Stimulated activated CD8-positive, alpha-beta memory T cell treated with anti-CD3 and anti-CD28 coated beads, Interleukin-2, amount 100 ng/mL, for 1 hour (primary cell): ENCODE measurements at regions not wholly inside any gene's neighbourhood (a gene's known extent, or its start where the extent isn't known, plus 50 kb on each side); places are given as distances from the start of the nearest gene placed in this dataset.
"Not testable (repeated sequence)": the region's sequence is repeated elsewhere in the genome, so short reads cannot be mapped to it uniquely, and the experiment has no call there.

ENCODE experiments used
- DNase-seq, 2 donors: peaks; one replicate each; pipeline ENCODE4 v3.0.0-alpha.2; 2020; ENCODE audit warnings: low read depth in 2 of 2

- no peak for DNase-seq
These were observed 765.7 kb upstream of the IGFBP7 start for GRCh38 chr4:57875829-57876392.

DNA sequence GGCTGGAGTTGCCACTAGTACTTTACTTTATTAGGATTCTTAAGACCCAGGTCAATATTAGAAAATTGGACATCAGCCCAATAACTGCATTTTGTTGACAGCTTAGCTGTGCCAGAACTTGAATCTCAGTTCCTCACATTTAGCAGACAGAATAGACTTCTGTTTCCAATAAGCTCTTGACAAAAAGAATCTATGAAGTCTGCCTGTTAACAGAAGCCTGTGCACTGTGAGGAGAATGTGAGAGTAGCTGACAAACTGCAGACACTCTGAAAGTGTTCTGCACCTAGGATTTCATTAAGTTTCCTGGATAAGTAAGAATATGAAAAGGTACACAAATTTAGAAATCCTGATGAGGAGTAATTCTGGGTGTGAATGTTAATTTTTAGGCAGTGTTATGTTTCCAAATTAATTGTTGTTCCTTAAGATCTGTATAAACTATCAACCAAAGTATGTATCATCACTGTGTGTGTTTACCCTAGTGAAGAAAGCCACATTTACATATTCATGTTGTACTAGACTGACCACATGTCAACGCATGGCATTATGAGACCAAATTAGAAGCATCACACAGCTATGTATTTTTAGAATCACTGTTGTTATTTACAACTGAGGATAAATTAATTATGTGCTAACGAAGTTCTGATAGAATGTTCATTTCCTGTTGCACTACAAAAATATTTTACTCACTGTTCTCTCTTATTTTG lies 756.4 kb upstream of the IGFBP7 start:
- no peak for DNase-seq

- DNase-seq, result no peak
These were observed 755.1 kb upstream of the IGFBP7 start for GRCh38 chr4:57865264-57865663.

- no peak for DNase-seq
These were observed 744.6 kb upstream of the IGFBP7 start for GRCh38 chr4:57854748-57855147.

GRCh38 chr4:57850141-57850540 lies 740.0 kb upstream of the IGFBP7 start:
- no peak for DNase-seq

DNA sequence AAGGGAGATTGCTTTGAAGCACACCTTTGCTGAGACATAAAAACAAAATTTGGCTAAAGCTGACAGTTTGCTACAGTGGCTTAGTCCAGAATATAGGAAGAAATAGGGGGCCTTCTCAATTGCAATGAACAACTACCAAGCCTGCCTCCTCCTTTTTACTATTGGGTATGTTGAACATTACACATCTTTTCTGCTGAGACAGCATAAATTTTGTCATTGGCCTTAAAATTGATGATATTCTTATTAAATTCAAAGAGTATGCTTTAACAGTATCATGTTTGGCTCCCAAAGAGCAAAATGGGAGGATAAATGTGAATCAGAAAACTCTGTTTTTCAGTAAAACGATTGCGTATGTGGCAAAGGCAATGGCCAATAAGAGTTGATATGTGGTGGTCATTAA lies 721.9 kb upstream of the IGFBP7 start:
- DNase-seq, result no peak

DNA sequence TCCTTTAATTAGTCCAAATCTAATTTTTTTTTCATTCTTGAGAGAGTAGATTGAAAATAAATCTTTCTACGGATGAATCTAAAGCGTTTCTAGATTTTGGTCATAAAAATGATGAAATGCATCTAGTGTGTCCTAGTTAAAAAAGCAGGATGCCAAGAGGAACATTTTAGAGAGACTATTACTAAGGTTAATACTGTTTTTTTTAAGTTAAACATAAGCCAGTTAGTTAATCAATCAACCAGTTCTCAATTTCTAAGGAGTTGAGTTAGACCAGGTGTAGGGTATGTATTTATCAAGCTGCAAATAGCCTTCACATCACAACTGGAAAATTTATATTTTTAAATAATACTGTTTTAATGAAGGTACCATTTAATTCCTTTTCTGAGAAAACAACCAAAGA lies 679.5 kb upstream of the IGFBP7 start:
- DNase-seq, result no peak

GRCh38 chr4:57777876-57778275 lies 667.7 kb upstream of the IGFBP7 start:
- no peak for DNase-seq

- DNase-seq, result no peak
These were observed 664.5 kb upstream of the IGFBP7 start for GRCh38 chr4:57774681-57775080.

GRCh38 chr4:57774171-57774570 lies 664.0 kb upstream of the IGFBP7 start:
- DNase-seq, result no peak

GRCh38 chr4:57766341-57766740 lies 656.2 kb upstream of the IGFBP7 start:
- DNase-seq, result no peak

- no peak for DNase-seq
These were observed 654.7 kb upstream of the IGFBP7 start for GRCh38 chr4:57764856-57765255.

- no peak for DNase-seq
These were observed 652.9 kb upstream of the IGFBP7 start for GRCh38 chr4:57763070-57763469.

GRCh38 chr4:57740625-57741190 lies 630.5 kb upstream of the IGFBP7 start:
- no peak for DNase-seq

GRCh38 chr4:57736781-57737180 lies 626.6 kb upstream of the IGFBP7 start:
- DNase-seq, result no peak

GRCh38 chr4:57734104-57734670 lies 624.0 kb upstream of the IGFBP7 start:
- DNase-seq, result no peak

DNA sequence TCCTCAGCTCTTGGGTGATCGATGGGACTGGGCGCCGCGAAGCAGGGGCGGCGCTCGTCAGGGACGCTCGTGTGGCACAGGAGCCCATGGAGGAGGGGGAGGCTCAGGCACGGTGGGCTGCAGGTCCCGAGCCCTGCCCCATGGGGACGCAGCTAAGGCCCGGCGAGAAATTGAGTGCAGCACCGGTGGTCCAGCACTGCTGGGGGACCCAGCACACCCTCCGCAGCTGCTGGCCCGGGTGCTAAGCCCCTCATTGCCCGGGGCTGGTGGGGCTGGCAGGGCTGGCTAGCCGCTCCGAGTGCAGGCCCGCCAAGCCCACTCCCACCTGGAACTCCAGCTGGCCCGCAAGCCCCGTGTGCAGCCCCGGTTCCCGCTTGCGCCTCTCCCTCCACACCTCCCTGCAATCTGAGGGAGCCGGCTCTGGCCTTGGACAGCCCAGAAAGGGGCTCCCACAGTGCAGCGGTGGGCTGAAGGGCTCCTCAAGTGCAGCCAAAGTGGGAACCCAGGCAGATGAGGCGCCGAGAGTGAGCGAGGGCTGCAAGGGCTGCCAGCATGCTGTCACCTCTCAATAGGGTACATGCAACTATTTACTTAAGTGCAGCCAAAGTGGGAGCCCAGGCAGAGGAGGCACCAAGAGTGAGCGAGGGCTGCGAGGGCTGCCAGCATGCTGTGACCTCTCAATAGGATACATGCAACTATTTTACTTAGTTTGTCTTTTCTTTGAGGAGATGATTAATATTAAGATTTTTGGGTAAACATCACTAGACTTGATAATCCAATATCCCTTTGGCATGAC lies 619.8 kb upstream of the IGFBP7 start:
- DNase-seq, result not testable (repeated sequence)

DNA sequence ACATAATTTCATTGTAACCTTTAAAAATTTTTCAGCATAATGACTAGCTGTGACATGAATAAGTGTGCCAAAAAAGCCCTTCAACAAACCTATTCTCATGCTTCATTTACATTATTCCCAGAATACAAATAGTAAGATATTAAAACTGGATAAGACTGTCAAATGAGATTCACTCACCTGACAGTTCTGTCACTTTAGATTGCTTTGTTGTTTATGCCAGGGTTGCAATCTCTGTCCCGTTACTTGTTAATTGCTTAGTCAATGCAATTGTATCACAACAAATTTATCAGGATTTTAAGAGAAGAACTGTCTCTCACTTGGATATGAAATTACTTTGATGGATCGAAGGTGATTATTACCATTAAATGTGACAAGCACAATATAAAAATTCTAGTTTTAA lies 616.0 kb upstream of the IGFBP7 start:
- no peak for DNase-seq

- no peak for DNase-seq
These were observed 609.3 kb upstream of the IGFBP7 start for GRCh38 chr4:57719456-57719855.

- not testable (repeated sequence) for DNase-seq
These were observed 604.1 kb upstream of the IGFBP7 start for GRCh38 chr4:57714313-57714712.

DNA sequence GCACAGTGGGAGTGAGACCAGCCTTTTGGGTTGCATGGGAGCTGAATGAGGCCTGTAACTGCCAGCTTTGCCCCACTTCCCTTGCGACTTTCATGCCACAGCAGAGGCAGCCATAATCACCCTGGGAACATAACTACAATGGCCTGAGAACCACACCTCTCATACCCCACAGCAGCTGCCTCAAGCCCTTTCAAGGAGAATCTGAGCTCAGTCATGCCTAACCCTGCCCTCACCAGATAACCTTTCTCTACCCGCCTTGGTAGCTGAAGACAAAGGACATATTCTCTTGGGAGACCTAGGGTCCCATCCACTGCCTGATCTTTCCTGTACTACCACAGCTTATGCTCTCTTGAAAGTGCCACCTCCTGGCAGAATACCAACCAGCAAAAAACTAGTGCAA lies 599.9 kb upstream of the IGFBP7 start:
- no peak for DNase-seq

GRCh38 chr4:57691370-57691769 lies 581.2 kb upstream of the IGFBP7 start:
- no peak for DNase-seq
